A549 (cell line): ENCODE measurements at regions not wholly inside any gene's neighbourhood (a gene's known extent, or its start where the extent isn't known, plus 50 kb on each side); places are given as distances from the start of the nearest gene placed in this dataset.

Experiments
- BHLHE40 ChIP-seq: IDR thresholded peaks from 2 replicates; pipeline ENCODE4 v1.6.1; 2012; ENCODE audit warnings: low read depth, low read length, inconsistent platforms
- CEBPB ChIP-seq, 2 experiments: fragments of >200 bp in 1 of 2; sonication (Bioruptor Twin) in 1 of 2; formaldehyde crosslinking in 1 of 2; IDR thresholded peaks; 2 replicates each; pipeline ENCODE4 v1.6.1; 2012 to 2016
- CHD2 ChIP-seq: fragments of 150-350 bp; IDR thresholded peaks from 2 replicates; pipeline ENCODE4 v1.6.1; 2014; ENCODE audit warnings: low read length; ENCODE audit not compliant: partially characterized antibody
- EHF ChIP-seq: fragments of 250-450 bp; sonication (Bioruptor Pico); IDR thresholded peaks from 2 replicates; pipeline ENCODE4 v1.5.0; 2020; ENCODE audit warnings: mild to moderate bottlenecking
- ESRRA ChIP-seq: fragments of 150-350 bp; IDR thresholded peaks from 2 replicates; pipeline ENCODE4 v1.6.1; 2014; ENCODE audit warnings: mild to moderate bottlenecking, low read length, borderline replicate concordance
- JUN ChIP-seq, 2 experiments: fragments of >200 bp; sonication (Bioruptor Twin); formaldehyde crosslinking; IDR thresholded peaks; 2 replicates in 1 of 2; 3 replicates in 1 of 2; pipeline ENCODE4 v1.6.1; 2016 to 2017
- JUNB ChIP-seq: fragments of >200 bp; sonication (Bioruptor Twin); formaldehyde crosslinking; IDR thresholded peaks from 2 replicates; pipeline ENCODE4 v1.6.1; 2016
- NR3C1 ChIP-seq: fragments of >200 bp; sonication (Bioruptor Twin); formaldehyde crosslinking; IDR thresholded peaks from 3 replicates; pipeline ENCODE4 v1.6.1; 2017
- POLR2A ChIP-seq: IDR thresholded peaks from 2 replicates; pipeline ENCODE4 v1.6.1; 2012; ENCODE audit warnings: mild to moderate bottlenecking, low read length
- TFCP2L1 ChIP-seq: fragments of 250-450 bp; sonication (Bioruptor Pico); IDR thresholded peaks from 2 replicates; pipeline ENCODE4 v1.5.0; 2021; ENCODE audit warnings: mild to moderate bottlenecking
- TF ChIP-seq, protein P1 (sequence below): fragments of 450-650 bp; IDR thresholded peaks from 2 replicates; pipeline ENCODE4 v1.6.1; 2014; ENCODE audit warnings: antibody characterized with exemption
- TF ChIP-seq, protein P2 (sequence below): fragments of >200 bp; sonication (Bioruptor Twin); formaldehyde crosslinking; IDR thresholded peaks from 3 replicates; pipeline ENCODE4 v1.5.1; 2016
- TF ChIP-seq, protein P3 (sequence below): IDR thresholded peaks from 2 replicates; pipeline ENCODE4 v1.6.1; 2012
- TF ChIP-seq, protein P4 (sequence below): fragments of >200 bp; sonication (Bioruptor Twin); formaldehyde crosslinking; IDR thresholded peaks from 3 replicates; pipeline ENCODE4 v1.6.1; 2016

DNA sequence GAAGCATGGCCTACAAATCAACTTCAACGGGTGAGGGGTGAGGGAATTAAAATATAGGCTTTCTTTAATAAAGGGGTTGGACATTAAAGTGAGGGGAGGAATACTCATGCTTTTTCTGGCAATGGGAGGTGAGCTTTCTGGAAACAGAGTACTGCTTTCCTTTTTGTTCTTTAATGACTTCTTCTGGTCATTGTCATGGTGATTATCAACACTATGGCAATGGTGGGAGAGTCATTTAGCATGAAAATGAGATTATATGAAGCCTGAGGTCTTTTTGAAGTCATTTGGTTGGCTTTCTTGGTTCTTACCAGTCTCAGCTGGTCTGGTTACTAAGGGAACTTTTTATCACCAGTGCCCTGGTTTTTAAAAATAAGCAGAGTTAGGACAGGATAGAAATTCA lies 475.8 kb upstream of the LRRC4C start:
- TF ChIP-seq, protein P1, sequence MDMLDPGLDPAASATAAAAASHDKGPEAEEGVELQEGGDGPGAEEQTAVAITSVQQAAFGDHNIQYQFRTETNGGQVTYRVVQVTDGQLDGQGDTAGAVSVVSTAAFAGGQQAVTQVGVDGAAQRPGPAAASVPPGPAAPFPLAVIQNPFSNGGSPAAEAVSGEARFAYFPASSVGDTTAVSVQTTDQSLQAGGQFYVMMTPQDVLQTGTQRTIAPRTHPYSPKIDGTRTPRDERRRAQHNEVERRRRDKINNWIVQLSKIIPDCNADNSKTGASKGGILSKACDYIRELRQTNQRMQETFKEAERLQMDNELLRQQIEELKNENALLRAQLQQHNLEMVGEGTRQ, result no peak
- TF ChIP-seq BHLHE40 (no peak), NR3C1 (no peak), POLR2A (no peak), CEBPB (IDR thresholded peaks at IDR 0.05) (no peak), TFCP2L1 (no peak), CHD2 (no peak), ESRRA (no peak), EHF (CRISPR knock-in tag) (no peak), JUN (IDR thresholded peaks at IDR 0.05) (no peak), JUNB (no peak)
- TF ChIP-seq, protein P2, sequence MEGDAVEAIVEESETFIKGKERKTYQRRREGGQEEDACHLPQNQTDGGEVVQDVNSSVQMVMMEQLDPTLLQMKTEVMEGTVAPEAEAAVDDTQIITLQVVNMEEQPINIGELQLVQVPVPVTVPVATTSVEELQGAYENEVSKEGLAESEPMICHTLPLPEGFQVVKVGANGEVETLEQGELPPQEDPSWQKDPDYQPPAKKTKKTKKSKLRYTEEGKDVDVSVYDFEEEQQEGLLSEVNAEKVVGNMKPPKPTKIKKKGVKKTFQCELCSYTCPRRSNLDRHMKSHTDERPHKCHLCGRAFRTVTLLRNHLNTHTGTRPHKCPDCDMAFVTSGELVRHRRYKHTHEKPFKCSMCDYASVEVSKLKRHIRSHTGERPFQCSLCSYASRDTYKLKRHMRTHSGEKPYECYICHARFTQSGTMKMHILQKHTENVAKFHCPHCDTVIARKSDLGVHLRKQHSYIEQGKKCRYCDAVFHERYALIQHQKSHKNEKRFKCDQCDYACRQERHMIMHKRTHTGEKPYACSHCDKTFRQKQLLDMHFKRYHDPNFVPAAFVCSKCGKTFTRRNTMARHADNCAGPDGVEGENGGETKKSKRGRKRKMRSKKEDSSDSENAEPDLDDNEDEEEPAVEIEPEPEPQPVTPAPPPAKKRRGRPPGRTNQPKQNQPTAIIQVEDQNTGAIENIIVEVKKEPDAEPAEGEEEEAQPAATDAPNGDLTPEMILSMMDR, result no peak
- TF ChIP-seq, protein P3, sequence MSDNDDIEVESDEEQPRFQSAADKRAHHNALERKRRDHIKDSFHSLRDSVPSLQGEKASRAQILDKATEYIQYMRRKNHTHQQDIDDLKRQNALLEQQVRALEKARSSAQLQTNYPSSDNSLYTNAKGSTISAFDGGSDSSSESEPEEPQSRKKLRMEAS, result no peak
- TF ChIP-seq, protein P4, sequence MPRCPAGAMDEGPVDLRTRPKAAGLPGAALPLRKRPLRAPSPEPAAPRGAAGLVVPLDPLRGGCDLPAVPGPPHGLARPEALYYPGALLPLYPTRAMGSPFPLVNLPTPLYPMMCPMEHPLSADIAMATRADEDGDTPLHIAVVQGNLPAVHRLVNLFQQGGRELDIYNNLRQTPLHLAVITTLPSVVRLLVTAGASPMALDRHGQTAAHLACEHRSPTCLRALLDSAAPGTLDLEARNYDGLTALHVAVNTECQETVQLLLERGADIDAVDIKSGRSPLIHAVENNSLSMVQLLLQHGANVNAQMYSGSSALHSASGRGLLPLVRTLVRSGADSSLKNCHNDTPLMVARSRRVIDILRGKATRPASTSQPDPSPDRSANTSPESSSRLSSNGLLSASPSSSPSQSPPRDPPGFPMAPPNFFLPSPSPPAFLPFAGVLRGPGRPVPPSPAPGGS, result no peak
